Keratinocyte (primary cell): ENCODE measurements at regions not wholly inside any gene's neighbourhood (a gene's known extent, or its start where the extent isn't known, plus 50 kb on each side); places are given as distances from the start of the nearest gene placed in this dataset.

ENCODE experiments used
- CTCF ChIP-seq, 3 experiments: IDR thresholded peaks in 1 of 3; conservative IDR thresholded peaks in 1 of 3; optimal IDR thresholded peaks in 1 of 3; 2 replicates in 2 of 3; 3 replicates in 1 of 3; pipeline versions ENCODE3 to v1.5.1; 2011; ENCODE audit warnings: low read length in 3 of 3, mild to moderate bottlenecking in 3 of 3, moderate library complexity in 2 of 3, control low read depth in 1 of 3, inconsistent platforms in 1 of 3; ENCODE audit not compliant: insufficient read depth in 2 of 3; ENCODE audit errors: extremely low read depth in 1 of 3
- EZH2 ChIP-seq: IDR thresholded peaks from one replicate; pipeline ENCODE4 v1.6.1; 2012; ENCODE audit warnings: inconsistent platforms, mild to moderate bottlenecking, low read length, moderate library complexity

GRCh38 chr10:128971374-128972035, 495.5 kb upstream of the MGMT start:
- TF ChIP-seq CTCF (optimal IDR thresholded peaks at IDR 0.05 in 1 of 3, IDR thresholded peaks at IDR 0.05 in 1 of 3, conservative IDR thresholded peaks at IDR 0.05 in 1 of 3; ENCODE audit: extremely low read depth in 1 of 3, insufficient read depth in 2 of 3, low read length in 3 of 3) (no peak), EZH2 (no peak)
